ENCODE measurements at regions not wholly inside any gene's neighbourhood (a gene's known extent, or its start where the extent isn't known, plus 50 kb on each side); places are given as distances from the start of the nearest gene placed in this dataset.

GRCh38 chr5:29614206-29614605 lies 1579.3 kb upstream of the CDH6 start:
- Histone ChIP-seq H3K4me2 (ENCODE audit: low read length) (no peak overlapping the region), H3K36me3 (ENCODE audit: insufficient read depth, low read length) (no peaks in the 10 kb centered on the region), H4K20me1 (ENCODE audit: insufficient read depth, low read length) (no peaks in the 10 kb centered on the region), H3K9me3 (ENCODE audit: low read length) (no peaks in the 10 kb centered on the region), H3K27ac (ENCODE audit: low read depth, low read length, poor library complexity, severe bottlenecking) (no peak overlapping the region), H3K4me1 (ENCODE audit: insufficient read depth, low read length, poor library complexity, severe bottlenecking) (no peaks in the 10 kb centered on the region), H3K4me3 (ENCODE audit: low read depth, low read length, poor library complexity, severe bottlenecking) (no peak overlapping the region), H3K79me2 (ENCODE audit: insufficient read depth, low read depth, low read length) (no peaks in the 10 kb centered on the region), H2AFZ (ENCODE audit: low read length) (no peak overlapping the region), H3K9me2 (ENCODE audit: insufficient read depth, low read length) (no peaks in the 10 kb centered on the region)
- BruUV-seq (replicated peaks), result no TSS peak
- no peak for DNase-seq (ENCODE audit: low spot score)
- POLR2A ChIA-PET, result no interaction called here
- CTCF ChIA-PET (ENCODE audit: unreplicated experiment), result no interaction called here
- no peak for TF ChIP-seq EZH2phosphoT487 (IDR thresholded peaks at IDR 0.05; ENCODE audit: borderline replicate concordance, low read depth, low read length)
- TF ChIP-seq, protein P1, sequence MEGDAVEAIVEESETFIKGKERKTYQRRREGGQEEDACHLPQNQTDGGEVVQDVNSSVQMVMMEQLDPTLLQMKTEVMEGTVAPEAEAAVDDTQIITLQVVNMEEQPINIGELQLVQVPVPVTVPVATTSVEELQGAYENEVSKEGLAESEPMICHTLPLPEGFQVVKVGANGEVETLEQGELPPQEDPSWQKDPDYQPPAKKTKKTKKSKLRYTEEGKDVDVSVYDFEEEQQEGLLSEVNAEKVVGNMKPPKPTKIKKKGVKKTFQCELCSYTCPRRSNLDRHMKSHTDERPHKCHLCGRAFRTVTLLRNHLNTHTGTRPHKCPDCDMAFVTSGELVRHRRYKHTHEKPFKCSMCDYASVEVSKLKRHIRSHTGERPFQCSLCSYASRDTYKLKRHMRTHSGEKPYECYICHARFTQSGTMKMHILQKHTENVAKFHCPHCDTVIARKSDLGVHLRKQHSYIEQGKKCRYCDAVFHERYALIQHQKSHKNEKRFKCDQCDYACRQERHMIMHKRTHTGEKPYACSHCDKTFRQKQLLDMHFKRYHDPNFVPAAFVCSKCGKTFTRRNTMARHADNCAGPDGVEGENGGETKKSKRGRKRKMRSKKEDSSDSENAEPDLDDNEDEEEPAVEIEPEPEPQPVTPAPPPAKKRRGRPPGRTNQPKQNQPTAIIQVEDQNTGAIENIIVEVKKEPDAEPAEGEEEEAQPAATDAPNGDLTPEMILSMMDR (conservative IDR thresholded peaks at IDR 0.05; ENCODE audit: low read length), result no peak
- intact Hi-C loops (cut with micrococcal nuclease; ENCODE audit: unreplicated experiment), result no loop called here

GRCh38 chr5:29588236-29588635 lies 1605.2 kb upstream of the CDH6 start:
- POLR2A ChIA-PET, result no interaction called here
- CTCF ChIA-PET (ENCODE audit: unreplicated experiment), result no interaction called here
- no peaks in the 10 kb centered on the region for H3K9me2 ChIP-seq (ENCODE audit: insufficient read depth, low read length)
- TF ChIP-seq EZH2phosphoT487 (IDR thresholded peaks at IDR 0.05; ENCODE audit: borderline replicate concordance, low read depth, low read length), result no peak
- TF ChIP-seq, protein P1 (conservative IDR thresholded peaks at IDR 0.05; ENCODE audit: low read length), result no peak
- no peak overlapping the region for H3K27ac ChIP-seq (ENCODE audit: low read depth, low read length, poor library complexity, severe bottlenecking)
- peaks cover 9% of the 10 kb centered on the region; the same call in 1 of the 2 replicates for H3K9me3 ChIP-seq (ENCODE audit: low read length)
- no peak for DNase-seq (ENCODE audit: low spot score)
- no peak overlapping the region for H3K4me3 ChIP-seq (ENCODE audit: low read depth, low read length, poor library complexity, severe bottlenecking)
- no peaks in the 10 kb centered on the region for H3K36me3 ChIP-seq (ENCODE audit: insufficient read depth, low read length)
- H4K20me1 ChIP-seq (ENCODE audit: insufficient read depth, low read length), result no peaks in the 10 kb centered on the region
- BruUV-seq (replicated peaks), result no TSS peak
- intact Hi-C loops (cut with micrococcal nuclease; ENCODE audit: unreplicated experiment), result no loop called here
- no peaks in the 10 kb centered on the region for H3K79me2 ChIP-seq (ENCODE audit: insufficient read depth, low read depth, low read length)
- no peaks in the 10 kb centered on the region for H3K4me1 ChIP-seq (ENCODE audit: insufficient read depth, low read length, poor library complexity, severe bottlenecking)
- H2AFZ ChIP-seq (ENCODE audit: low read length), result no peak overlapping the region
- H3K4me2 ChIP-seq (ENCODE audit: low read length), result no peak overlapping the region

DNA sequence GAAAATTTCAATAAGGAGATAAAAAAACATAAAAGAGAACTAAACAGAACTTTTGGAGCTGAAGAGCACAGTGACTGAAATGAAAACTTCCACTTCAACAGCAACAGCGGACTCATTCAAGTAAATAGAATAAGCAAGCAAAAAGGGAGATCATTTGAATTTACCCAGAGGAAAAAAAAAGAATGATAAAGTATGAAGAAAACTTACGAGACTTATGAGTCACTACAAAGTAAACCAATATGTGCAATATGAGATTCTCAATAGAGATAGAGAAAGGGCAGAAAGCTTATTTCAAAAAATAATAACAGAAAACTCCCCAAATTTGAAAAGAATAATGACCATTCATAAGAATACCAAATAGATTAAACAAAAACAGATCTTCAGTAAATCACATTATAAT lies 1605.7 kb upstream of the CDH6 start:
- H2AFZ ChIP-seq (ENCODE audit: low read length), result no peak overlapping the region
- no peak overlapping the region for H3K4me3 ChIP-seq (ENCODE audit: low read depth, low read length, poor library complexity, severe bottlenecking)
- H3K27ac ChIP-seq (ENCODE audit: low read depth, low read length, poor library complexity, severe bottlenecking), result no peak overlapping the region
- H3K36me3 ChIP-seq (ENCODE audit: insufficient read depth, low read length), result no peaks in the 10 kb centered on the region
- ChIA-PET CTCF (ENCODE audit: unreplicated experiment) (no interaction called here), POLR2A (no interaction called here)
- H3K79me2 ChIP-seq (ENCODE audit: insufficient read depth, low read depth, low read length), result no peaks in the 10 kb centered on the region
- H3K4me1 ChIP-seq (ENCODE audit: insufficient read depth, low read length, poor library complexity, severe bottlenecking), result no peaks in the 10 kb centered on the region
- no peaks in the 10 kb centered on the region for H4K20me1 ChIP-seq (ENCODE audit: insufficient read depth, low read length)
- no peaks in the 10 kb centered on the region for H3K9me2 ChIP-seq (ENCODE audit: insufficient read depth, low read length)
- no TSS peak for BruUV-seq (replicated peaks)
- TF ChIP-seq EZH2phosphoT487 (IDR thresholded peaks at IDR 0.05; ENCODE audit: borderline replicate concordance, low read depth, low read length), result no peak
- TF ChIP-seq, protein P1 (conservative IDR thresholded peaks at IDR 0.05; ENCODE audit: low read length), result no peak
- H3K9me3 ChIP-seq (ENCODE audit: low read length), result peaks cover 9% of the 10 kb centered on the region; the same call in 1 of the 2 replicates
- no peak for DNase-seq (ENCODE audit: low spot score)
- no peak overlapping the region for H3K4me2 ChIP-seq (ENCODE audit: low read length)
- intact Hi-C loops (cut with micrococcal nuclease; ENCODE audit: unreplicated experiment), result no loop called here

Measured in OCI-LY7 (cell line).